SK-N-SH treated with all-trans-retinoic acid at 6 μM for 48 hours (cell line): ENCODE measurements at regions not wholly inside any gene's neighbourhood (a gene's known extent, or its start where the extent isn't known, plus 50 kb on each side); places are given as distances from the start of the nearest gene placed in this dataset.

ENCODE experiments used
- ATAC-seq: fragments of 200-7000 bp; cut with Tn5 transposase; 3 replicates; pipeline ENCODE4 v1.9.1; 2020; ENCODE audit warnings: mild to moderate bottlenecking, moderate library complexity
- ARNTL ChIP-seq: fragments of 450-650 bp; formaldehyde crosslinking; IDR thresholded peaks from 2 replicates; pipeline ENCODE4 v1.5.0; 2020; ENCODE audit warnings: low read depth, mild to moderate bottlenecking, moderate library complexity, borderline replicate concordance
- CSDC2 ChIP-seq: fragments of 250-450 bp; sonication (Bioruptor Pico); IDR thresholded peaks from 2 replicates; pipeline ENCODE4 v1.5.0; 2020; ENCODE audit warnings: mild to moderate bottlenecking, moderate library complexity
- ESRRG ChIP-seq: fragments of 250-450 bp; sonication (Bioruptor Pico); IDR thresholded peaks from 2 replicates; pipeline ENCODE4 v1.6.1; 2021; ENCODE audit warnings: mild to moderate bottlenecking
- GLIS3 ChIP-seq: fragments of 250-450 bp; sonication (Bioruptor Pico); IDR thresholded peaks from 2 replicates; pipeline ENCODE4 v1.5.0; 2020; ENCODE audit warnings: mild to moderate bottlenecking, moderate library complexity
- ISL1 ChIP-seq: fragments of 250-450 bp; sonication (Bioruptor Pico); IDR thresholded peaks from 2 replicates; pipeline ENCODE4 v2.1.2; 2022; ENCODE audit warnings: mild to moderate bottlenecking, moderate library complexity
- OSR1 ChIP-seq: fragments of 250-450 bp; sonication (Bioruptor Pico); IDR thresholded peaks from 2 replicates; pipeline ENCODE4 v1.8.0; 2022; ENCODE audit warnings: moderate library complexity, mild to moderate bottlenecking, inconsistent platforms
- PPARA ChIP-seq: fragments of 250-450 bp; sonication (Bioruptor Pico); IDR thresholded peaks from 2 replicates; pipeline ENCODE4 v1.5.0; 2020; ENCODE audit warnings: mild to moderate bottlenecking, borderline replicate concordance
- RARB ChIP-seq: fragments of 250-450 bp; sonication (Bioruptor Pico); IDR thresholded peaks from 2 replicates; pipeline ENCODE4 v1.8.0; 2021; ENCODE audit warnings: mild to moderate bottlenecking, moderate library complexity
- SNAI2 ChIP-seq: fragments of 250-450 bp; sonication (Bioruptor Pico); IDR thresholded peaks from 2 replicates; pipeline ENCODE4 v1.5.0; 2020; ENCODE audit warnings: mild to moderate bottlenecking, moderate library complexity
- TOX ChIP-seq: fragments of 250-450 bp; sonication (Bioruptor Pico); IDR thresholded peaks from 2 replicates; pipeline ENCODE4 v1.8.0; 2021; ENCODE audit warnings: mild to moderate bottlenecking, moderate library complexity, borderline replicate concordance
- ZC3H10 ChIP-seq: fragments of 250-450 bp; sonication (Bioruptor Pico); IDR thresholded peaks from 2 replicates; pipeline ENCODE4 v1.5.1; 2021; ENCODE audit warnings: mild to moderate bottlenecking, moderate library complexity
- ZNF565 ChIP-seq: fragments of 450-650 bp; formaldehyde crosslinking; conservative IDR thresholded peaks from 2 replicates; pipeline ENCODE4 v1.5.0; 2020; ENCODE audit warnings: low read depth, mild to moderate bottlenecking, moderate library complexity
- ZNF70 ChIP-seq: fragments of 450-650 bp; formaldehyde crosslinking; IDR thresholded peaks from 2 replicates; pipeline ENCODE4 v1.5.0; 2020; ENCODE audit warnings: mild to moderate bottlenecking, moderate library complexity
- TF ChIP-seq, protein P1 (sequence below): fragments of 250-450 bp; sonication (Bioruptor Pico); IDR thresholded peaks from 2 replicates; pipeline ENCODE4 v1.8.0; 2021; ENCODE audit warnings: low read depth, mild to moderate bottlenecking, moderate library complexity, borderline replicate concordance
- TF ChIP-seq, protein P2 (sequence below): fragments of 250-450 bp; sonication (Bioruptor Pico); IDR thresholded peaks from 2 replicates; pipeline ENCODE4 v1.5.0; 2020; ENCODE audit warnings: mild to moderate bottlenecking, moderate library complexity
- TF ChIP-seq, protein P3 (sequence below): fragments of 250-450 bp; sonication (Bioruptor Pico); IDR thresholded peaks from 2 replicates; pipeline ENCODE4 v1.5.1; 2021; ENCODE audit warnings: mild to moderate bottlenecking, moderate library complexity
- TF ChIP-seq, protein P4 (sequence below): fragments of 250-450 bp; sonication (Bioruptor Pico); IDR thresholded peaks from 2 replicates; pipeline ENCODE4 v1.5.1; 2020; ENCODE audit warnings: low read depth, mild to moderate bottlenecking, moderate library complexity
- TF ChIP-seq, protein P5 (sequence below): fragments of 250-450 bp; sonication (Bioruptor Pico); IDR thresholded peaks from 2 replicates; pipeline ENCODE4 v1.8.0; 2020; ENCODE audit warnings: mild to moderate bottlenecking, moderate library complexity, borderline replicate concordance

DNA sequence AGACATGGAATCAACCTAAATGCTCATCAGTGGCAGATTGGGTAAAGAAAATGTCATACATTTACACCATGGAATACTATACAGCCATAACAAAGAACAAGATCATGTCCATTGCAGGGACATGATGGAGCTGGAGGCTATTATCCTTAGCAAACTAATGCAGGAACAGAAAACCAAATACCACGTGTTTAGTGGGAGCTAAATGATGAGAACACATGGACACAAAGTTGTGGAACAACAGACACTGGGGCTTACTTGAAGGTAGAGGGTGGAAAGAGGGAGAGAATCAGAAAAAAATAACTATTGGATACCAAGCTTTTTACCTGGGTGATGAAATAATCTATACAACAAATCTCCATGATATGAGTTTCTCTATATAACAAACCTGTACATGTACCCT is 701.3 kb downstream of the TBC1D32 start:
- TF ChIP-seq, protein P1, sequence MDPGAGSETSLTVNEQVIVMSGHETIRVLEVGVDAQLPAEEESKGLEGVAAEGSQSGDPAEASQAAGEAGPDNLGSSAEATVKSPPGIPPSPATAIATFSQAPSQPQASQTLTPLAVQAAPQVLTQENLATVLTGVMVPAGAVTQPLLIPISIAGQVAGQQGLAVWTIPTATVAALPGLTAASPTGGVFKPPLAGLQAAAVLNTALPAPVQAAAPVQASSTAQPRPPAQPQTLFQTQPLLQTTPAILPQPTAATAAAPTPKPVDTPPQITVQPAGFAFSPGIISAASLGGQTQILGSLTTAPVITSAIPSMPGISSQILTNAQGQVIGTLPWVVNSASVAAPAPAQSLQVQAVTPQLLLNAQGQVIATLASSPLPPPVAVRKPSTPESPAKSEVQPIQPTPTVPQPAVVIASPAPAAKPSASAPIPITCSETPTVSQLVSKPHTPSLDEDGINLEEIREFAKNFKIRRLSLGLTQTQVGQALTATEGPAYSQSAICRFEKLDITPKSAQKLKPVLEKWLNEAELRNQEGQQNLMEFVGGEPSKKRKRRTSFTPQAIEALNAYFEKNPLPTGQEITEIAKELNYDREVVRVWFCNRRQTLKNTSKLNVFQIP (CRISPR knock-in tag): no peak
- no peak for TF ChIP-seq OSR1 (CRISPR knock-in tag)
- no peak for TF ChIP-seq TOX (CRISPR knock-in tag)
- no peak for TF ChIP-seq ZC3H10 (CRISPR knock-in tag)
- TF ChIP-seq ZNF565 (CRISPR knock-in tag): no peak
- no peak for TF ChIP-seq ISL1 (CRISPR knock-in tag)
- TF ChIP-seq, protein P2, sequence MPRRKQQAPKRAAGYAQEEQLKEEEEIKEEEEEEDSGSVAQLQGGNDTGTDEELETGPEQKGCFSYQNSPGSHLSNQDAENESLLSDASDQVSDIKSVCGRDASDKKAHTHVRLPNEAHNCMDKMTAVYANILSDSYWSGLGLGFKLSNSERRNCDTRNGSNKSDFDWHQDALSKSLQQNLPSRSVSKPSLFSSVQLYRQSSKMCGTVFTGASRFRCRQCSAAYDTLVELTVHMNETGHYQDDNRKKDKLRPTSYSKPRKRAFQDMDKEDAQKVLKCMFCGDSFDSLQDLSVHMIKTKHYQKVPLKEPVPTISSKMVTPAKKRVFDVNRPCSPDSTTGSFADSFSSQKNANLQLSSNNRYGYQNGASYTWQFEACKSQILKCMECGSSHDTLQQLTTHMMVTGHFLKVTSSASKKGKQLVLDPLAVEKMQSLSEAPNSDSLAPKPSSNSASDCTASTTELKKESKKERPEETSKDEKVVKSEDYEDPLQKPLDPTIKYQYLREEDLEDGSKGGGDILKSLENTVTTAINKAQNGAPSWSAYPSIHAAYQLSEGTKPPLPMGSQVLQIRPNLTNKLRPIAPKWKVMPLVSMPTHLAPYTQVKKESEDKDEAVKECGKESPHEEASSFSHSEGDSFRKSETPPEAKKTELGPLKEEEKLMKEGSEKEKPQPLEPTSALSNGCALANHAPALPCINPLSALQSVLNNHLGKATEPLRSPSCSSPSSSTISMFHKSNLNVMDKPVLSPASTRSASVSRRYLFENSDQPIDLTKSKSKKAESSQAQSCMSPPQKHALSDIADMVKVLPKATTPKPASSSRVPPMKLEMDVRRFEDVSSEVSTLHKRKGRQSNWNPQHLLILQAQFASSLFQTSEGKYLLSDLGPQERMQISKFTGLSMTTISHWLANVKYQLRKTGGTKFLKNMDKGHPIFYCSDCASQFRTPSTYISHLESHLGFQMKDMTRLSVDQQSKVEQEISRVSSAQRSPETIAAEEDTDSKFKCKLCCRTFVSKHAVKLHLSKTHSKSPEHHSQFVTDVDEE (CRISPR knock-in tag): no peak
- TF ChIP-seq, protein P3, sequence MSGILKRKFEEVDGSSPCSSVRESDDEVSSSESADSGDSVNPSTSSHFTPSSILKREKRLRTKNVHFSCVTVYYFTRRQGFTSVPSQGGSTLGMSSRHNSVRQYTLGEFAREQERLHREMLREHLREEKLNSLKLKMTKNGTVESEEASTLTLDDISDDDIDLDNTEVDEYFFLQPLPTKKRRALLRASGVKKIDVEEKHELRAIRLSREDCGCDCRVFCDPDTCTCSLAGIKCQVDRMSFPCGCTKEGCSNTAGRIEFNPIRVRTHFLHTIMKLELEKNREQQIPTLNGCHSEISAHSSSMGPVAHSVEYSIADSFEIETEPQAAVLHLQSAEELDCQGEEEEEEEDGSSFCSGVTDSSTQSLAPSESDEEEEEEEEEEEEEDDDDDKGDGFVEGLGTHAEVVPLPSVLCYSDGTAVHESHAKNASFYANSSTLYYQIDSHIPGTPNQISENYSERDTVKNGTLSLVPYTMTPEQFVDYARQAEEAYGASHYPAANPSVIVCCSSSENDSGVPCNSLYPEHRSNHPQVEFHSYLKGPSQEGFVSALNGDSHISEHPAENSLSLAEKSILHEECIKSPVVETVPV (CRISPR knock-in tag): no peak
- no peak for TF ChIP-seq SNAI2 (CRISPR knock-in tag)
- no peak for TF ChIP-seq PPARA (CRISPR knock-in tag)
- TF ChIP-seq, protein P4, sequence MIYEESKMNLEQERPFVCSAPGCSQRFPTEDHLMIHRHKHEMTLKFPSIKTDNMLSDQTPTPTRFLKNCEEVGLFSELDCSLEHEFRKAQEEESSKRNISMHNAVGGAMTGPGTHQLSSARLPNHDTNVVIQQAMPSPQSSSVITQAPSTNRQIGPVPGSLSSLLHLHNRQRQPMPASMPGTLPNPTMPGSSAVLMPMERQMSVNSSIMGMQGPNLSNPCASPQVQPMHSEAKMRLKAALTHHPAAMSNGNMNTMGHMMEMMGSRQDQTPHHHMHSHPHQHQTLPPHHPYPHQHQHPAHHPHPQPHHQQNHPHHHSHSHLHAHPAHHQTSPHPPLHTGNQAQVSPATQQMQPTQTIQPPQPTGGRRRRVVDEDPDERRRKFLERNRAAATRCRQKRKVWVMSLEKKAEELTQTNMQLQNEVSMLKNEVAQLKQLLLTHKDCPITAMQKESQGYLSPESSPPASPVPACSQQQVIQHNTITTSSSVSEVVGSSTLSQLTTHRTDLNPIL (CRISPR knock-in tag): no peak
- TF ChIP-seq, protein P5, sequence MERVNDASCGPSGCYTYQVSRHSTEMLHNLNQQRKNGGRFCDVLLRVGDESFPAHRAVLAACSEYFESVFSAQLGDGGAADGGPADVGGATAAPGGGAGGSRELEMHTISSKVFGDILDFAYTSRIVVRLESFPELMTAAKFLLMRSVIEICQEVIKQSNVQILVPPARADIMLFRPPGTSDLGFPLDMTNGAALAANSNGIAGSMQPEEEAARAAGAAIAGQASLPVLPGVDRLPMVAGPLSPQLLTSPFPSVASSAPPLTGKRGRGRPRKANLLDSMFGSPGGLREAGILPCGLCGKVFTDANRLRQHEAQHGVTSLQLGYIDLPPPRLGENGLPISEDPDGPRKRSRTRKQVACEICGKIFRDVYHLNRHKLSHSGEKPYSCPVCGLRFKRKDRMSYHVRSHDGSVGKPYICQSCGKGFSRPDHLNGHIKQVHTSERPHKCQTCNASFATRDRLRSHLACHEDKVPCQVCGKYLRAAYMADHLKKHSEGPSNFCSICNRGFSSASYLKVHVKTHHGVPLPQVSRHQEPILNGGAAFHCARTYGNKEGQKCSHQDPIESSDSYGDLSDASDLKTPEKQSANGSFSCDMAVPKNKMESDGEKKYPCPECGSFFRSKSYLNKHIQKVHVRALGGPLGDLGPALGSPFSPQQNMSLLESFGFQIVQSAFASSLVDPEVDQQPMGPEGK: no peak
- no peak for TF ChIP-seq GLIS3 (CRISPR knock-in tag)
- TF ChIP-seq, all 23 proteins: peak for 0
- no peak for ATAC-seq

DNA sequence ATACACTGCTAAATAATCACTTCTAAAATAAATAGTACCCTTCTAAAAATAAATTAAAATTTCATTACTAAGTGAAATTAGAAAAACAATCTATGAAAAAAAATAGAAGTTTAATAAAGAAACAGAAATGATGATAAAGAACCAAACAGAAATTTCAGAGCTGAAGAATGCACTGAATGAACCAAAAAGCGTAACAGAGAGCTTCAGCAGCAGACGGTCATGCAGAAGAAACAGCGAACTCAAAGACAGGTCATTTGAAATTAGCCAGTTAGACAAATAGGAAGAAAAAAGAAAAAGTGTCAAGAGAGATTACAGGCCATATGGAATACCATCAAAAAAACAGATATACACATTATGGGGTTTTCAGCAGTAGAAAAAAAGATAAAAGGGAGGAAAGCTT is 706.7 kb downstream of the TBC1D32 start:
- no peak for ATAC-seq
- TF ChIP-seq ARNTL (CRISPR knock-in tag) (no peak), TOX (CRISPR knock-in tag) (no peak), OSR1 (CRISPR knock-in tag) (no peak), RARB (CRISPR knock-in tag) (no peak)
- TF ChIP-seq, protein P3 (CRISPR knock-in tag): no peak

DNA sequence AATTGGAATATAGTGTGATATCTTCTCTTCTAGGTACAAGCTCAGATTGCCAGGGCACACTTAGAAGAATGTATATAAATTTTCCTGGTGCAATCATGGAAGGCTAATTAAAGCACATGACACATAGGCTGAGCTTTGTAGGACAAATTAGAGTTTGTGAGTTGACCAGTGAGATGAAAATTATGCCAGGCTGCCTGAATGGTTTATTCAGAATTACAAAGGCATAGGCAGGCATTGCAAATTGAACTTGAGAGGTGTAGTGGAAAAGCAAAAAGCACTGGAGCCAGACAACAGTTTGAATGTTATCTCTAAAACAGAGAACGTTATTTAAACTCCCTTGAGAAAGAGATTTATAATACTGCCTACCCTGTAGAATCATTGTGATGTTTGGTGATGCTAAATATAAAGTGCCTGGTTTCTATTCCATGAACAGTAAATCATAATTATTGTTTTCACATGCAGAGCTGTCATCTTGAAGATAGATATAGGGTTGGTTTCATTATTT is 712.1 kb downstream of the TBC1D32 start:
- TF ChIP-seq SNAI2 (CRISPR knock-in tag) (no peak), TOX (CRISPR knock-in tag) (no peak), ESRRG (CRISPR knock-in tag) (no peak), ARNTL (CRISPR knock-in tag) (no peak), ZNF70 (CRISPR knock-in tag) (no peak), CSDC2 (CRISPR knock-in tag) (no peak)
- TF ChIP-seq, protein P5: no peak
- TF ChIP-seq, protein P3 (CRISPR knock-in tag): no peak
- no peak for ATAC-seq
